ENCODE measurements at regions not wholly inside any gene's neighbourhood (a gene's known extent, or its start where the extent isn't known, plus 50 kb on each side); places are given as distances from the start of the nearest gene placed in this dataset.

DNA sequence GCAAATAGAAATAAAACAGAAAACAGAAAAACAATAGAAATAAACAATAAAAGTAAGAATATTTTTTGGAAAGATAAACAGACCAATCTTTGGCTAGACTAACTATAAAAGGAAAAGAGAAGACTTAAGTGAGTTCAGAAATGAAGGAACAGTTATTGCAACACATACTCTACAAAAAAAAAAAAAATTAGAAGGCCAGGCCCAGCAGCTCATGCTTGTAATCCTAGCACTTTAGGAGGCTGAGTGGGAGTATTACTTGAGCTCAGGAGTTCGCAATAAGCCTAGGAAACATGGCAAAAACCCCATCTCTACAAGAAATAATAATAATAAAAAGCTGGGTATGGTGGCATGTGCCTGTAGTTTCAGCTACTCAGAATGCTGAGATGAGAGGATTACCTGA is 336.7 kb downstream of the DTHD1 start:
- TF ChIP-seq, protein P1, sequence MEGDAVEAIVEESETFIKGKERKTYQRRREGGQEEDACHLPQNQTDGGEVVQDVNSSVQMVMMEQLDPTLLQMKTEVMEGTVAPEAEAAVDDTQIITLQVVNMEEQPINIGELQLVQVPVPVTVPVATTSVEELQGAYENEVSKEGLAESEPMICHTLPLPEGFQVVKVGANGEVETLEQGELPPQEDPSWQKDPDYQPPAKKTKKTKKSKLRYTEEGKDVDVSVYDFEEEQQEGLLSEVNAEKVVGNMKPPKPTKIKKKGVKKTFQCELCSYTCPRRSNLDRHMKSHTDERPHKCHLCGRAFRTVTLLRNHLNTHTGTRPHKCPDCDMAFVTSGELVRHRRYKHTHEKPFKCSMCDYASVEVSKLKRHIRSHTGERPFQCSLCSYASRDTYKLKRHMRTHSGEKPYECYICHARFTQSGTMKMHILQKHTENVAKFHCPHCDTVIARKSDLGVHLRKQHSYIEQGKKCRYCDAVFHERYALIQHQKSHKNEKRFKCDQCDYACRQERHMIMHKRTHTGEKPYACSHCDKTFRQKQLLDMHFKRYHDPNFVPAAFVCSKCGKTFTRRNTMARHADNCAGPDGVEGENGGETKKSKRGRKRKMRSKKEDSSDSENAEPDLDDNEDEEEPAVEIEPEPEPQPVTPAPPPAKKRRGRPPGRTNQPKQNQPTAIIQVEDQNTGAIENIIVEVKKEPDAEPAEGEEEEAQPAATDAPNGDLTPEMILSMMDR (IDR thresholded peaks at IDR 0.05; ENCODE audit: low read depth, low read length, poor library complexity, severe bottlenecking) = no peak
- TF ChIP-seq EZH2phosphoT487 (IDR thresholded peaks at IDR 0.05; ENCODE audit: borderline replicate concordance, low read length) = no peak
